HepG2 (cell line): ENCODE measurements at regions not wholly inside any gene's neighbourhood (a gene's known extent, or its start where the extent isn't known, plus 50 kb on each side); places are given as distances from the start of the nearest gene placed in this dataset.

ENCODE experiments used
- ATAC-seq: fragments of 200-7000 bp; cut with Tn5 transposase; 3 replicates; pipeline ENCODE4 v1.9.1; 2020; ENCODE audit warnings: mild to moderate bottlenecking, moderate library complexity
- BruUV-seq: library from RNA; stranded (reverse); fragments of 400-500 nt; replicated peaks from 2 replicates; lab custom pipeline; 2021; lab: Mats Ljungman, UMichigan
- CTCF ChIA-PET: fragments of 300-600 bp; formaldehyde crosslinking; extraction: SDS; loops from one replicate; lab custom pipeline; 2021; ENCODE audit warnings: low total read pairs, inconsistent platforms, low intra/inter-chr PET ratio; lab: Yijun Ruan, JAX
- POLR2A ChIA-PET: fragments of 350-600 bp; sonication (Branson Sonifier 250); formaldehyde crosslinking; loops from one replicate; lab custom pipeline; 2020; ENCODE audit warnings: antibody characterized with exemption, inconsistent platforms; lab: Yijun Ruan, JAX
- DNase-seq: peaks from one replicate; pipeline ENCODE4 v3.0.0-alpha.2; 2015; ENCODE audit warnings: low spot score
- FAIRE-seq: peaks from 3 replicates; lab custom pipeline; 2011; peaks lifted over from hg19 to GRCh38; lab: Jason Lieb, UNC
- H2AFZ ChIP-seq: one replicate; pipeline ENCODE4 v1.6.1; 2011; ENCODE audit warnings: low read length, inconsistent platforms
- H3K27ac ChIP-seq: fragments of 300-600 bp; 3 replicates; pipeline ENCODE4 v1.8.0; 2011; ENCODE audit warnings: mixed run types, mild to moderate bottlenecking, mixed read lengths, low read length, inconsistent platforms; ENCODE audit not compliant: insufficient read depth; ENCODE audit errors: extremely low read length
- H3K27me3 ChIP-seq, 2 experiments: fragments of 200-600 bp in 1 of 2; 2 replicates in 1 of 2; 3 replicates in 1 of 2; pipeline versions ENCODE4 v1.6.0 to v1.8.0; 2011; ENCODE audit warnings: low read length in 2 of 2, mild to moderate bottlenecking in 2 of 2, moderate library complexity in 2 of 2, inconsistent platforms in 1 of 2; ENCODE audit not compliant: insufficient read depth in 2 of 2, control insufficient read depth in 1 of 2
- H3K36me3 ChIP-seq, 2 experiments: fragments of 200-600 bp in 1 of 2; replicated peaks in 1 of 2; 2 replicates in 1 of 2; 3 replicates in 1 of 2; pipeline versions ENCODE4 v1.5.1 to v1.8.0; 2011; ENCODE audit warnings: low read length in 2 of 2, inconsistent platforms in 1 of 2; ENCODE audit not compliant: insufficient read depth in 2 of 2, control insufficient read depth in 1 of 2
- H3K4me1 ChIP-seq: 2 replicates; pipeline ENCODE4 v1.5.1; 2012; ENCODE audit warnings: low read length, inconsistent platforms; ENCODE audit not compliant: insufficient read depth
- H3K4me2 ChIP-seq: 2 replicates; pipeline ENCODE4 v1.6.0; 2011; ENCODE audit warnings: low read depth, low read length, inconsistent platforms
- H3K4me3 ChIP-seq, 3 experiments: fragments of 200-600 bp in 1 of 3; sonication (generic), shearing (Covaris generic) in 1 of 3; replicated peaks in 1 of 3; 2 replicates each; pipeline ENCODE4 v1.5.1; 2011 to 2016; ENCODE audit warnings: low read length in 3 of 3, inconsistent platforms in 2 of 3, low read depth in 2 of 3, mild to moderate bottlenecking in 2 of 3, control low read depth in 1 of 3, mixed read lengths in 1 of 3; ENCODE audit not compliant: insufficient read depth in 1 of 3
- H3K79me2 ChIP-seq: one replicate; pipeline ENCODE4 v1.6.1; 2011; ENCODE audit warnings: low read length, inconsistent platforms; ENCODE audit not compliant: insufficient read depth
- H3K9ac ChIP-seq: 2 replicates; pipeline ENCODE4 v1.6.0; 2011; ENCODE audit warnings: mild to moderate bottlenecking, low read depth, low read length, inconsistent platforms; ENCODE audit not compliant: insufficient read depth
- H3K9me3 ChIP-seq: 2 replicates; pipeline ENCODE4 v1.5.1; 2012; ENCODE audit warnings: mild to moderate bottlenecking, low read length
- H4K20me1 ChIP-seq: 2 replicates; pipeline ENCODE4 v1.6.0; 2011; ENCODE audit warnings: inconsistent platforms, mild to moderate bottlenecking, low read length, moderate library complexity; ENCODE audit not compliant: insufficient read depth
- CEBPB ChIP-seq: IDR thresholded peaks from 2 replicates; pipeline ENCODE4 v1.6.1; 2011; ENCODE audit warnings: low read depth, low read length, improper control_type of control experiment, borderline replicate concordance
- DMTF1 ChIP-seq: sonication (generic); formaldehyde crosslinking; IDR thresholded peaks from 2 replicates; pipeline ENCODE4 v1.4.0; 2020; ENCODE audit warnings: mild to moderate bottlenecking, missing genetic modification reagents
- EED ChIP-seq: sonication (generic); formaldehyde crosslinking; IDR thresholded peaks from 2 replicates; pipeline ENCODE4 v1.5.0; 2020; ENCODE audit warnings: mild to moderate bottlenecking, missing genetic modification reagents
- ELF3 ChIP-seq: IDR thresholded peaks from 2 replicates; pipeline ENCODE4 v1.6.1; 2016; ENCODE audit warnings: missing genetic modification reagents, missing compliant biosample characterization
- IRF2 ChIP-seq: IDR thresholded peaks from 2 replicates; pipeline ENCODE4 v1.6.1; 2018; ENCODE audit warnings: missing genetic modification reagents, missing compliant biosample characterization
- PCBP1 ChIP-seq: fragments of 200-400 bp; formaldehyde crosslinking; IDR thresholded peaks from 2 replicates; pipeline ENCODE4 v1.6.1; 2017; ENCODE audit warnings: mild to moderate bottlenecking, low read depth, low read length, borderline replicate concordance
- PHF21A ChIP-seq: sonication (generic); formaldehyde crosslinking; IDR thresholded peaks from 2 replicates; pipeline ENCODE4 v1.5.0; 2020; ENCODE audit warnings: mild to moderate bottlenecking, missing genetic modification reagents
- TAF15 ChIP-seq: fragments of 200-400 bp; formaldehyde crosslinking; IDR thresholded peaks from one replicate; pipeline ENCODE4 v1.6.1; 2018; ENCODE audit warnings: mild to moderate bottlenecking, low read depth, low read length; ENCODE audit not compliant: poor library complexity, severe bottlenecking
- ZFP36L1 ChIP-seq: sonication (generic); formaldehyde crosslinking; IDR thresholded peaks from 2 replicates; pipeline ENCODE4 v1.8.0; 2022; ENCODE audit warnings: mild to moderate bottlenecking, missing genetic modification reagents, moderate library complexity
- ZNF652 ChIP-seq: IDR thresholded peaks from 2 replicates; pipeline ENCODE4 v1.6.1; 2016; ENCODE audit warnings: low read depth, borderline replicate concordance
- ZNF816 ChIP-seq: sonication (generic); formaldehyde crosslinking; IDR thresholded peaks from 2 replicates; pipeline ENCODE4 v1.8.0; 2022; ENCODE audit warnings: missing genetic modification reagents, mild to moderate bottlenecking, borderline replicate concordance
- WGBS: methylation state at CpG from one replicate; pipeline ENCODE4 v1.1.6; 2017; ENCODE audit warnings: low lambda C conversion rate; 5-methylcytosine and 5-hydroxymethylcytosine counted together
- in situ Hi-C: cut with HindIII; loops from 2 replicates; pipeline ENCODE4 v1.10.0; 2017; ENCODE audit warnings: low pct_unique_long_range_greater_than_20kb; ENCODE audit not compliant: extremely low pct_ligation_motif_present
- intact Hi-C: fragments of 100-400 bp; cut with micrococcal nuclease; formaldehyde crosslinking; loops from one replicate; pipeline ENCODE4 v1.10.0; 2022; ENCODE audit not compliant: unreplicated experiment
- TF ChIP-seq, protein P1 (sequence below): sonication (generic); formaldehyde crosslinking; IDR thresholded peaks from 2 replicates; pipeline ENCODE4 v1.4.0; 2020; ENCODE audit warnings: missing genetic modification reagents; ENCODE audit errors: not compliant biosample characterization
- TF ChIP-seq, protein P2 (sequence below): IDR thresholded peaks from 2 replicates; pipeline ENCODE4 v1.6.1; 2016

GRCh38 chr16:35598696-35599332 lies 2139.4 kb downstream of the TP53TG3F start:
- H3K36me3 ChIP-seq: no peaks in the 10 kb centered on the region
- DNase-seq (no peak), FAIRE-seq (no peak), ATAC-seq (no peak)
- no peaks in the 10 kb centered on the region; a peak in 1 of 5 replicates for H3K27me3 ChIP-seq
- H3K9me3 ChIP-seq: peaks cover 89% of the 10 kb centered on the region
- in situ Hi-C loops: no loop called here
- POLR2A ChIA-PET: no interaction called here
- H3K4me1 ChIP-seq: no peaks in the 10 kb centered on the region
- H3K4me2 ChIP-seq: no peak overlapping the region
- no peak overlapping the region for H3K9ac ChIP-seq
- no TSS peak for BruUV-seq
- 15% methylated on average over 9 of the region's 9 CpGs for WGBS
- intact Hi-C loops: no loop called here
- H3K4me3 ChIP-seq: no peak overlapping the region
- no peak overlapping the region for H3K27ac ChIP-seq
- CTCF ChIA-PET: no interaction called here
- H3K79me2 ChIP-seq: no peaks in the 10 kb centered on the region
- TF ChIP-seq PCBP1: no peak
- TF ChIP-seq ZNF652 (CRISPR knock-in tag): peak; percentile 58; the same call in 1 of the 2 replicates
- no peak overlapping the region for H2AFZ ChIP-seq
- no peaks in the 10 kb centered on the region for H4K20me1 ChIP-seq

- no peak overlapping the region for H3K4me2 ChIP-seq
- DNase-seq (no peak), FAIRE-seq (no peak), ATAC-seq (no peak)
- BruUV-seq: no TSS peak
- no peak overlapping the region for H3K9ac ChIP-seq
- WGBS: 10% methylated on average over 6 of the region's 6 CpGs
- POLR2A ChIA-PET: no interaction called here
- no peaks in the 10 kb centered on the region; a peak in 1 of 5 replicates for H3K27me3 ChIP-seq
- intact Hi-C loops (no loop called here), in situ Hi-C loops (no loop called here)
- CTCF ChIA-PET: no interaction called here
- H3K4me3 ChIP-seq: no peak overlapping the region
- H3K79me2 ChIP-seq: no peaks in the 10 kb centered on the region
- H3K9me3 ChIP-seq: peaks cover 88% of the 10 kb centered on the region
- no peak overlapping the region for H3K27ac ChIP-seq
- H3K4me1 ChIP-seq: no peaks in the 10 kb centered on the region
- no peak overlapping the region for H2AFZ ChIP-seq
- H3K36me3 ChIP-seq: no peaks in the 10 kb centered on the region
- no peaks in the 10 kb centered on the region for H4K20me1 ChIP-seq
- TF ChIP-seq ZFP36L1 (CRISPR knock-in tag) (no peak), IRF2 (CRISPR knock-in tag) (no peak), TAF15 (no peak), CEBPB (no peak), DMTF1 (CRISPR knock-in tag) (no peak), EED (CRISPR knock-in tag) (no peak), ELF3 (CRISPR knock-in tag) (no peak), ZNF816 (CRISPR knock-in tag) (no peak), PHF21A (CRISPR knock-in tag) (no peak)
- TF ChIP-seq, protein P1, sequence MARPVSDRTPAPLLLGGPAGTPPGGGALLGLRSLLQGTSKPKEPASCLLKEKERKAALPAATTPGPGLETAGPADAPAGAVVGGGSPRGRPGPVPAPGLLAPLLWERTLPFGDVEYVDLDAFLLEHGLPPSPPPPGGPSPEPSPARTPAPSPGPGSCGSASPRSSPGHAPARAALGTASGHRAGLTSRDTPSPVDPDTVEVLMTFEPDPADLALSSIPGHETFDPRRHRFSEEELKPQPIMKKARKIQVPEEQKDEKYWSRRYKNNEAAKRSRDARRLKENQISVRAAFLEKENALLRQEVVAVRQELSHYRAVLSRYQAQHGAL (CRISPR knock-in tag): no peak
- TF ChIP-seq, protein P2, sequence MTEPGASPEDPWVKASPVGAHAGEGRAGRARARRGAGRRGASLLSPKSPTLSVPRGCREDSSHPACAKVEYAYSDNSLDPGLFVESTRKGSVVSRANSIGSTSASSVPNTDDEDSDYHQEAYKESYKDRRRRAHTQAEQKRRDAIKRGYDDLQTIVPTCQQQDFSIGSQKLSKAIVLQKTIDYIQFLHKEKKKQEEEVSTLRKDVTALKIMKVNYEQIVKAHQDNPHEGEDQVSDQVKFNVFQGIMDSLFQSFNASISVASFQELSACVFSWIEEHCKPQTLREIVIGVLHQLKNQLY: no peak
Observed at GRCh38 chr16:35599429-35600160, 2140.2 kb downstream of the TP53TG3F start.
